HG03354 (cell line): ENCODE measurements at regions not wholly inside any gene's neighbourhood (a gene's known extent, or its start where the extent isn't known, plus 50 kb on each side); places are given as distances from the start of the nearest gene placed in this dataset.
"Not testable (repeated sequence)": the region's sequence is repeated elsewhere in the genome, so short reads cannot be mapped to it uniquely, and the experiment has no call there.

Experiments used
- ATAC-seq: cut with Tn5 transposase; IDR thresholded peaks from one replicate; pipeline ENCODE4 v1.9.1; 2021; ENCODE audit warnings: mild to moderate bottlenecking; ENCODE audit not compliant: unreplicated experiment, poor library complexity, severe bottlenecking

DNA sequence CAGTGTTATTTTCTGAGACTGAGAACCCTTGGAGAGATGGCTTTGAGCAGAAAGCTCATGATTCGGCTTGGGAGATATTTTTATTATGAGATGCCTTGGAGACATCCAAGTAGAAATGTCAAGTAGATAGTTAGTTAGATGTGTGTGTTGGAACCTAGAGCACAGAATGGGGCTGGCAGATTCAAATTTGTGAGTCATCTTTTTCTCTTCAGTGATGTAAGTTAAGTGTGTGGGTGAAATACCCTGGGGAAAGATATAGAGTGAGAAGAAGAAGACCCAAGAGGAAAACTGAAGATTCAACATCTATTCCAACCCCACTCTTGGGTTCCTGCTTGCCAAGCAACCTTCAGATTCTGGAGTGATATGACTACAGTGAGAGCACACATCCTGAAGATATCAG is 580.8 kb upstream of the AMOT start:
- no peak for ATAC-seq

DNA sequence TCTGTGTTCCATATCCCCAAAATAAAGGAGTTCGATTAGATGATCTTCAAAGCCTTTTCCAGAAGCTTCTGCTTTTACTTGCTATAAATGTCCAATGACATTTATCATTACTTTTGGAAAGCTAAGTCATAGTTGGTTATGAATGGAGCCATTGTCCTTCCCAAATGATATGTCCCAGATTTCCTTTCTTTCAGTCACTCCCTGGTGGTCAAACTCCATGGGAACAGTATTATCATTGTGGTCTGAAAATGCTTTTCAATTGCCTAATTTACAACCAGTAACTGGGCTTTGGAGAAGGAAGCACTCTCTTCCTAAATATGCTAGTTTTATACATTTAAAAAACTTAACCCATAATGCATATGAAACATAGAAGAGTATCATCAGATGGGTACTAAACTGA is 571.5 kb upstream of the AMOT start:
- ATAC-seq: no peak

DNA sequence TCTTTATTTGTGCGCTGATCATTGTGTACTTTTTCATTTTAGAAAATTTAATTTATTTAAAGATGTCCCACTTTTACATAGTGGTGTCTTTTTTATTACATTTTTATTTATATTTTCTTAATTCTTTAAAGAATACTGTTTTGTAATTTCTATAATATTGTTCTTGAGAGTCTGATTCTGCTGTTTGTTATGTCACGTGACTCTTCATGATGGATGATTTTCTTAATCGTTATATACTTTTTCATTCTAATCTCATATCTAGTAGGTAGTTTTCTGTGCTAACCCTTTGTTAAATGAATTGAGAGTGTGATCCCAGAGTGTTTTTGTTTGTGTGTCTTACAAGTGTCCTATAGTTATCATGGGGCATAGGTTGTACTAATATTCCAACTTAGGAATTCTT is 568.2 kb upstream of the AMOT start:
- no peak for ATAC-seq

DNA sequence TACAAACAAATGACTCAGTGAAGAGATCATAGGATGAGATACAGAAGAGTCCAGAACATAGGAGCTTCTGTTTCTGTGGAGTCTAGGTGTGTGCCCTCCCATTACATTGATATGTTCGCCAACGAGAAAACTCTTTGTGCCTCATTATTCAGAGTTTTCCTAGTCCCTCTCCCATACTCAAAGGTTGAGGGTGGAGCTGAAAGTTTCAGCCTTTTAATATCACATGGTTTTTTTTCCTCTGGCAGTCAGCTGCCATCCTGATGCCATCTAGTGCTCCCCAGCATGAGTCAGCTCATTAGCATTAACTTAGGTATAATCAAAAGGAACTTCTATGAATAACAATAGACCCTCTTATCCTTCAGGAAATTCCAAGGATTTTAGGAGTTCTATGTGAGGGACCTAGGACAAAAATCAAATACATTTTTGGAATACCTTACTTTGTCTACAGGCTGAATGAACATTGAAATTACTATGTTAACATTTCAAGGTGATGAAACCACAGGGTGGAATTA is 559.6 kb upstream of the AMOT start:
- no peak for ATAC-seq

DNA sequence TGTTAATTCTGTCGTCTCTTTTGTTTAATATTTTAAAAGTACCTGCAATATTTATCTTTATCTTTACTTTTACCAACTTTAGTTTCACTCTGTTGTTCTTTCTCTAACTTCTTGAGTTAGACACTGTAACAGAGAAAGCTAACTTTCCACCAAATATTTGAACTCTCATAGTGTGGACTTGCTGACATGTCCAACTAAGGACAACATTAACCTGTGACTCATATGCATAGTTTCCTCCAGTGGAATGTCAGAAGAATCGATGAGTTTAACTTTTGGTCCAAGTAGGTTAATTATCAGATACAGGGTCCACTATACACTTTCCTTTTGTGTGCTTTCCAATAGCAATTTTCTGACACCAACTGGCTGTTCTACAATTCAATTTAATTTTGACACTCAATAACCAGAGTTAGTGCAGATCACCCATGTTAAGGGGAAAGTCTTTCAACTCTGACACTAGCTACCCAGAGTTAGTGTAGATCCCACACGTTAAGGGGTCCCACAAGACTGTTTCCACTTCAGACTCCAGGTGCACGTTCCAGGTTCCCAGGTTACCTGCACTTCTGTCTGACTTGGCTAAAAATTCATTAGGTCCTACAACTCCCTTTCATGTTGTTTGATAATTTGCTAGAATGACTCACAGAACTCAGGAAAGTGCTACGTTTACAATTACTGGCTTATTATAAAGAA is 559.0 kb upstream of the AMOT start:
- ATAC-seq: no peak

DNA sequence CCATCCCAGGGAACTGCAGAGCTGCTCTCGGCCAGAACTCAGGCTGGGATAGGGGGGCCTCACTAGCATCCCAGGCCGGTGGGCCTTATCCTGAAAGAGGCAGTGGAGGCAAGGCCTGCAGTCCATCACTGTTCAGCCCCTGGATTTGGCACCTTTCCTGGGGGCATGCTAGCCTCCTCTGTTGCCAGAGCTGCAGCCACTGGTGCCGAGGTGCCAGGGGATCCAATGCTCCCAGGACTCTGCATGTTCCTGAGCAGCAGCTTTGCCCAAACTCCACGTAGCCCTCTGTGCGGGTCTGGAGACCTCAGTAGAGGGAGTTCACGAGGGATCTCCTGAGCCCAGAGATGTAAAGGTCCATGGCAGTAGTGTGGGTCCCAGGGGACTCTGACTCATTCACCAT is 551.7 kb upstream of the AMOT start:
- no peak for ATAC-seq

- ATAC-seq: no peak
Observed at GRCh38 chrX:113391875-113392274, 551.2 kb upstream of the AMOT start.

DNA sequence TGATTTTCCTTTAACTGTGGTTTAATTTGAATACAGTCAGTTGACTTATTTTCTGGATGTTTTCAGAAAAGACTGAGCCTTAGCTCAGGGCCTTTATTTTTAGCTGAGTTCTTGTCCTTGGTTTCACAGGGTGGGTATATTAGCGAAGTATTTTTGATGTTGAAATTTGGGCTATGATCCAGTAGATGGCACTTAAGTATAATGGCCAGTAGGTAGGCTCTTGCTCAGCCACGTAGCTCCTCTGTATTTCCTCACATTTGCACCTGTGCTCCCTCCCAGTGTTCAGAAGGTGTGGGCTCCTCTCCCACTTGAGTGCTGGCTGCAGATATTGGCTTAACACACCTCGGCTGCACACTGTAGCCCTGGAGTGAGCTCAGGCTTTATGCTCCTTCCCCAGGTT is 549.9 kb upstream of the AMOT start:
- ATAC-seq: no peak

DNA sequence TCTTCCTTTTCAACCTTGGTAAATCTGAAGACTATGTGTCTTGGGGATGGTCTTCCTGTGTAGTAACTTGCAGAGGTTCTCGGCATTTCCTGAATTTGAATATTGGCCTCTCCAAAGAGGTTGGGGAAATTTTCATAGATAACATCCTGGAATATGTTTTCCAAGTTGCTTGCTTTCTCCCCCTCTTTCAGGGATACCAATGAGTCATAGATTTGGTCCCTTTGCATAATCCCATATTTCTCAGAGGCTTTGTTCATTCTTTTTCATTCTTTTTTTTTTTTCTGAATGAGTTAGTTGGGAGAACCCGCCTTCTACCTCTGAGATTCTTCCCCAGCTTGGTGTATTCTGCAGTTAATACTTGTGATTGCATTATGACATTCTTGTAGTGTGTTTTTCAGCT is 549.2 kb upstream of the AMOT start:
- no peak for ATAC-seq

GRCh38 chrX:113384628-113385027 is 544.0 kb upstream of the AMOT start:
- no peak for ATAC-seq

GRCh38 chrX:113373421-113373820 is 532.8 kb upstream of the AMOT start:
- ATAC-seq: not testable (repeated sequence)

- ATAC-seq: no peak
Observed at GRCh38 chrX:113370006-113370405, 529.4 kb upstream of the AMOT start.

- ATAC-seq: no peak
Observed at GRCh38 chrX:113369056-113369455, 528.4 kb upstream of the AMOT start.

DNA sequence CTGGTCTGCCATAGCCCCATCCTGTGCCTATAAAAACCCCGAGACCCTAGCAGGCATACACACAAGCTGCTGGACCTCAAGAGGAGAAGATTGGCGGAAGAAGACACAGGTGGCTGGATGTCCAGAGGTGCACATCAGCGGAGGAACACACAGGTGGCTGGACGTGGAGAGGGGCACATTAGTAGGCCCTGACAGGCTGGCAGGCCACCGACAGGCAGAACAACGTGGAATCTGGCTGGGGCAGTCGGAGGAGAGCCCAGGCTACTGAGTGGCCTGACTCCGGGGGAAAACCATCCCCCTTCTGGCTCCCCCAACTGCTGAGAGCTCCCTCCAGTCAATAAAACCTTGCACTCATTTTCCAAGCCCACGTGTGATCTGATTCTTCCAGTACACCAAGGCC is 512.5 kb upstream of the AMOT start:
- ATAC-seq: no peak

GRCh38 chrX:113330416-113330815 is 489.8 kb upstream of the AMOT start:
- ATAC-seq: no peak

GRCh38 chrX:113315927-113316326 is 475.3 kb upstream of the AMOT start:
- no peak for ATAC-seq

- no peak for ATAC-seq
Observed at GRCh38 chrX:113305496-113305895, 464.9 kb upstream of the AMOT start.

DNA sequence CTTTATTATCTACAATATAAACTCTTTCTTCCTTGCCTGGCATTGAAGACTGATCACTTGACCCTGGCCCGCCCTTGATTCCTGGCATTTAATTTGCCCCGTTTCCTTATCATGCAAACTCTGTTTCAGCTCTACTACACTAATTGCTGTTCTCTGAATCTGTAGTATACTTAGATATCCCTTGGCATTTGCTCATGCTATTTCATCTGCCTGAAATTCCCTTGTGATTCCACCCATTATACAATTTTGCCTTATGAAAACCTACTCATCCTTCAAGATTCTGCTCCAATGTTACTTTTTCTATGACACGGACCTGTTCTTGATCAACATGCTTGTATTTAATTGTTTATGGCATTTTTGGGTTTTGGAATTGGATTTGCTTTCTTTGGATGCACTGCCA is 459.9 kb upstream of the AMOT start:
- ATAC-seq: no peak

DNA sequence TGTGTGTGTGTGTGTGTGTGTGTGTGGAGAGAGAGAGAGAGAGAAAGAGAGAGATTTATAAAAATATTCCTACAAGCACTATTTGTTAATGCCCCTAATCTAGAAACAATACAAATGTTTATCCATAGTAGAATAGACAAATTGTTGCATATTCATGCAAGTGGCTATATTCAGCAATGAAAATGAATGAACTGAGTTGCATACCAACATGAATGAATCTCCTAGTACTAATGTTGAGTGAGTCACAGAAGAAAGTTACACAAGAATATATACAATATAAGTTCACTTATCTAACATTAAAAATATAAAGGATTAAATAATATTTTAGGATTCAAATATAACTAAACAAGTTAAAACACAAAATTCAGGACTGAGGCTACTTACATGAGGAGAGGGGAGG is 456.8 kb upstream of the AMOT start:
- ATAC-seq: no peak

DNA sequence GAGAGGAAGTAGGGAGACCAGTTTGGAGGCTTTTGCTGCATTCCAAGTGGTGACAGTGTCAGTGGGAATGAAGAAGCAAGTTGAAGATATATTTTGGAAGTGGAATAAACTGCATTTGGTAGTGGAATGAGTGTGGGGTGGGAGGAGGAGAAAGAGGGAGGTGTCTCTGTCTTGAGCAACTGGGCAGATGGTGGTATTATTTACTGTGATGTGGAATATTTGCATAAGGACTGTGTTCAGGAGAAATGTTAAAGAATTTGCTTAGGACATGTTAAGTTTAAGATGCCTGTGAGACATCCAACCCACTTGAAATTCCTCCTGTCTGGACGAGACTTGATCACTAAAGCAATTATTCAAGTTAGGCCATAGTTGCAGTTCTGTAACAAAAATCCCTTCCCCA is 448.9 kb upstream of the AMOT start:
- ATAC-seq: no peak

GRCh38 chrX:113287761-113288160 is 447.1 kb upstream of the AMOT start:
- ATAC-seq: no peak

DNA sequence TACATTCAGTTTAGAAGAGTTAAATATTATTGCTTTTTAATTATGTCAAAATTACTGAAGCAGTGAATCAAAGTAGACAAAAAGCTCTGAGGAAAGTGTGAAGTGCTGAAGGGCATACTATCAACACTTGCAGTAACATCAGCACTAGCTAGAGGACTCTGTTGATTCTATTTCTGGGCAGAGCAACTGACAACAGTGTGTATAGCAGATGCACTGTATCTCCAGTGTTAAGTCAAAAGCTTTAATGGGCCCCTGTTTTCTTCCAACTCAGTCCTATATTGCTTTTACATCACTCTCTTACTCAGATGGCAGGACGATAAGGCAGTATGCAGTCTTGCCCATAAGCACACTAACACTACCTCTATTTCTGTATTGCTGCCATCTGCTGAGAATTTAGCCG is 435.2 kb upstream of the AMOT start:
- ATAC-seq: no peak
